Right atrium auricular region (tissue), 2 donors: ENCODE measurements at regions not wholly inside any gene's neighbourhood (a gene's known extent, or its start where the extent isn't known, plus 50 kb on each side); places are given as distances from the start of the nearest gene placed in this dataset.
A peak's percentile ranks its signal among the peaks of the same experiment; 100 is the strongest.

ENCODE experiments used
- DNase-seq: peaks from one replicate; pipeline ENCODE4 v3.0.0-alpha.2; 2019; ENCODE audit warnings: low spot score
- H3K27ac ChIP-seq, 2 donors: fragments of 200-600 bp; sonication (generic); 1 replicate in 1 of 2; 2 replicates in 1 of 2; pipeline ENCODE4 v1.5.1; 2016 to 2019
- H3K27me3 ChIP-seq, 2 donors: fragments of 200-600 bp; sonication (generic); one replicate each; pipeline versions ENCODE4 v1.5.1 to v1.6.0; 2017 to 2019
- H3K36me3 ChIP-seq: fragments of 200-600 bp; sonication (generic); one replicate; pipeline ENCODE4 v1.5.1; 2016
- H3K4me1 ChIP-seq, 2 donors: fragments of 200-600 bp; sonication (generic); one replicate each; pipeline versions ENCODE4 v1.5.1 to v1.6.0; 2017 to 2019
- H3K4me3 ChIP-seq, 2 donors: fragments of 200-600 bp; sonication (generic); 1 replicate in 1 of 2; 2 replicates in 1 of 2; pipeline ENCODE4 v1.5.1; 2017 to 2019; ENCODE audit warnings: mild to moderate bottlenecking in 1 of 2, moderate library complexity in 1 of 2
- H3K9me3 ChIP-seq, 2 donors: fragments of 200-600 bp; sonication (generic); one replicate each; pipeline ENCODE4 v1.5.1; 2019
- TF ChIP-seq, protein P1 (sequence below), 2 donors: fragments of 200-600 bp; sonication (generic); IDR thresholded peaks; one replicate each; pipeline ENCODE4 v1.5.1; 2019; ENCODE audit warnings: antibody characterized with exemption in 2 of 2

DNA sequence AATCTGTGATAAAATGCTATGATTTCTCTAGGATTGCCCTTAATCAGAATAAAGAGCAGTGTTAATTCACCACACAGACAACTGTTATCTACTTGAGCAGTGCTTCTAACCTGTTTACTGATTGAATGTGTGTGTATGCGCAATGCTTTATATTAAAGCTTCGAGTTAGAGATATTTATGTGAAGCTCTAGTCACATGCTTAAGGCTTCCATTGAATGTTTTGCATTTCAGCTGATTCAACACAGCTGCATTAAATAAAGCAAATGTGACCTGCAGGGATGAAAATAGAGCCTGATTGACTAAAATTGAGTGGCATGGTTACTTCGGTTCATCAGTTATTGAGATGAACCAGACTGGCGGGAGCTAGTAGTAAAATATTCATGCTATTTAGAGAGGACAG is 395.3 kb downstream of the JRKL start:
- no peaks in the 10 kb centered on the region for H3K9me3 ChIP-seq
- no peaks in the 10 kb centered on the region for H3K27me3 ChIP-seq
- H3K27ac ChIP-seq = no peak overlapping the region
- TF ChIP-seq, protein P1, sequence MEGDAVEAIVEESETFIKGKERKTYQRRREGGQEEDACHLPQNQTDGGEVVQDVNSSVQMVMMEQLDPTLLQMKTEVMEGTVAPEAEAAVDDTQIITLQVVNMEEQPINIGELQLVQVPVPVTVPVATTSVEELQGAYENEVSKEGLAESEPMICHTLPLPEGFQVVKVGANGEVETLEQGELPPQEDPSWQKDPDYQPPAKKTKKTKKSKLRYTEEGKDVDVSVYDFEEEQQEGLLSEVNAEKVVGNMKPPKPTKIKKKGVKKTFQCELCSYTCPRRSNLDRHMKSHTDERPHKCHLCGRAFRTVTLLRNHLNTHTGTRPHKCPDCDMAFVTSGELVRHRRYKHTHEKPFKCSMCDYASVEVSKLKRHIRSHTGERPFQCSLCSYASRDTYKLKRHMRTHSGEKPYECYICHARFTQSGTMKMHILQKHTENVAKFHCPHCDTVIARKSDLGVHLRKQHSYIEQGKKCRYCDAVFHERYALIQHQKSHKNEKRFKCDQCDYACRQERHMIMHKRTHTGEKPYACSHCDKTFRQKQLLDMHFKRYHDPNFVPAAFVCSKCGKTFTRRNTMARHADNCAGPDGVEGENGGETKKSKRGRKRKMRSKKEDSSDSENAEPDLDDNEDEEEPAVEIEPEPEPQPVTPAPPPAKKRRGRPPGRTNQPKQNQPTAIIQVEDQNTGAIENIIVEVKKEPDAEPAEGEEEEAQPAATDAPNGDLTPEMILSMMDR (IDR thresholded peaks at IDR 0.05) = no peak
- H3K4me3 ChIP-seq = no peak overlapping the region
- no peak for DNase-seq
- no peaks in the 10 kb centered on the region for H3K4me1 ChIP-seq
- H3K36me3 ChIP-seq = no peaks in the 10 kb centered on the region

DNA sequence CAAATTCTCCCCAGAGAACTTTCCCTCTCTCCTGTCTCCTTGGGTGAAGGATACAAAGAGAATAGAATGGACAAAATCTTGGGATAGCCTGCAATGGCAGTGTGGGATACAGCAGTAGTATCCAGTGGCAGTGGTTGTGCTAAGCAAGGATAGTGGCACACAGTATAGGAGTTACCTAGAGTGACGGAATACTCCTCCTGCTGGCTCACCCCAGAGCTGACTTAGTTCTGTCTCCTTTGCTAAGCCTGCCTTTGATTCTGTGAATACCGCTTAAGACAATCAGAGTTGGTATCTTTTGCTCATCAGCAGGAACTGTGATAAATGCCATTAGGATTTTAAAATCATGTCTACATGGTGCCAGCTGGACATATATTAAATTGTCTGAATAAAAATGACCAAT is 404.3 kb downstream of the JRKL start:
- peaks cover 0 to 7% of the 10 kb centered on the region in 2 donors for H3K9me3 ChIP-seq
- no peaks in the 10 kb centered on the region for H3K4me1 ChIP-seq
- H3K36me3 ChIP-seq = no peaks in the 10 kb centered on the region
- H3K27me3 ChIP-seq = no peaks in the 10 kb centered on the region
- H3K27ac ChIP-seq = no peak overlapping the region
- no peak overlapping the region for H3K4me3 ChIP-seq
- no peak for DNase-seq
- TF ChIP-seq, protein P1 (IDR thresholded peaks at IDR 0.05) = no peak

DNA sequence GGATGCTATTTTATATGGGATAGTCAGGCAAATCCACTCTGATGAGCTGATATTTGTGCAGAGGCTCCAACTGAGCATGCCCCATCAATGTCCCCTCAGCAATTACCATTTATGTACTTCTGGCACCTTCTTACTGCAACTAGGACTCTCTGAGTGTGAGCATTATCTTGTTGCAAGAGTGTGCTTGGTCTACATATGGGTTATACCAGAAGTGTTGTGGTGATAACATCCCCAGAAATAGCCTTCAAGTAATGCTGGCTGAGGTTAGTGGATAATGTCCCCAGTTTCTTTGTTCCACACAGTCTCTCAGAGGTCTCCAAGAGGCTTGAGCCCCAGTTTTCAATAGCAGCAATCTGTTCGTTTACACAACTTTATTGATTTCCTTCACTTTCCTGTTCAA is 408.6 kb downstream of the JRKL start:
- H3K36me3 ChIP-seq = no peaks in the 10 kb centered on the region
- H3K27me3 ChIP-seq = no peaks in the 10 kb centered on the region
- no peaks in the 10 kb centered on the region for H3K9me3 ChIP-seq
- TF ChIP-seq, protein P1 (IDR thresholded peaks at IDR 0.05) = no peak
- DNase-seq = no peak
- H3K4me1 ChIP-seq = no peaks in the 10 kb centered on the region
- H3K4me3 ChIP-seq = no peak overlapping the region
- peak overlapping the region; percentile 39 to 83 for H3K27ac ChIP-seq

DNA sequence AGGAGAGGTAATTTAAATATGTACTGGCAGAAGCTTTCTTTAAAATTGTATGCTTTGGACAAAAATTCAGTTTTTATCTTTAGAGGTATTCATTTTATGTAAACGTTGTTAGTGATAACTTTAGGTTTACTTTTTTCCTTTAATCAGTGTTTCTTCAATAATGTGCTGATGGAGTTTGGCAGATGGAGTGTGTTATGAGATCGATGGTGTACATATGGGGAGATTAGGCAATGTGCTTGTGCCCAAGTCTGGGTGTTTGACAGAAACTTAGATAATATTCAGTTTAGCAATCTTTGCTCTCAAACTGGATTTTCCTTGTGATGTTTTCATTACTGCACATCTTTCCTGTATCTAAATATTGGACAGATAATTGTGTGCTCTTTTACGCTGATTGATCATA is 425.4 kb downstream of the JRKL start:
- no peak overlapping the region for H3K27ac ChIP-seq
- no peaks in the 10 kb centered on the region for H3K27me3 ChIP-seq
- no peaks in the 10 kb centered on the region for H3K36me3 ChIP-seq
- H3K4me1 ChIP-seq = no peaks in the 10 kb centered on the region
- no peaks in the 10 kb centered on the region for H3K9me3 ChIP-seq
- H3K4me3 ChIP-seq = no peak overlapping the region
- no peak for DNase-seq
- TF ChIP-seq, protein P1 (IDR thresholded peaks at IDR 0.05) = no peak

DNA sequence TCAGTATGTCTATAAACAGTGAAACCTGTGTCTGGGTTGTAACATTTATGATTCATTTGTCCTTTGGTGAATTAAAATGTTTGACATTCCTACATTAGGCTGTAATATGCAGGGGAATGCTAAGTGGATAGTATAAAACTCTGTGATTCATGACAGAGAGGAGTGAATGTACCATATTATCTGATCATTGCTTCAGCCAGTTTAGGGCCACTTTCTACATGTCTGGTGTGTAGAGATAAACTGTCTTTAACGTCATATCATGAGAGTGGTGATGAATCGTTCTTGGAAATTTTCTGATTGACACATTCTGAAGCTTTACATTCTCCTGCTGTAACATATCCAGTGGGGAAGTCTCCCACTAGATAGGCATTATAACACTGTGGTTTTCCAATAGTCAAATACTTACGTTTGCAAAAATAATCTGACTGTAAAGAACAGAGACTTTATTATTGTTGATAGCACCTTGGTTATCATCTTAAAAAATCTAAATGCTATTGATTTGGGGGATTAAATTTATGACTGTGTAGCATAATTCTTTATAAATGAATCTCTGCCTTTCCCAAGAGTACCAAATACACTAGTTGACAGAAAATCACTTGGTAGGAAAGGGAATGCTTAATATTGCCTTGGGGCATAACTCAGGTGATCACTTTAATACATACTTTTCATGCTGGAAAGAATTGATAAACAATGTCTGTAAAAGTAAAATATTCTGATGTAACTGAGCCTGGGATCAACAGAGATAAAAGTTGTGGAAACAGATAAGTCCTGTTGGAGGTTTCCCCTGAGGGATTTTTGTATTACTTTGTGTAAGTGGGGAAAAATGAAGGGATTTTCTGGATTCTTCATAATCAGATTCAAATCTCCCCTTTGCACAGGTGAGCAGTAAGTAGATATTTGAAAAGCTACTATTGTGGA is 427.9 kb downstream of the JRKL start:
- no peaks in the 10 kb centered on the region for H3K36me3 ChIP-seq
- H3K27ac ChIP-seq = no peak overlapping the region
- H3K27me3 ChIP-seq = no peaks in the 10 kb centered on the region
- no peaks in the 10 kb centered on the region for H3K9me3 ChIP-seq
- TF ChIP-seq, protein P1 (IDR thresholded peaks at IDR 0.05) = no peak
- DNase-seq = no peak
- no peak overlapping the region for H3K4me3 ChIP-seq
- H3K4me1 ChIP-seq = no peaks in the 10 kb centered on the region
